Body of pancreas (tissue), 4 donors: ENCODE measurements at regions not wholly inside any gene's neighbourhood (a gene's known extent, or its start where the extent isn't known, plus 50 kb on each side); places are given as distances from the start of the nearest gene placed in this dataset.

ENCODE experiments used
- ATAC-seq: fragments of 150-250 bp; one replicate; pipeline ENCODE4 v1.9.1; 2016
- DNase-seq, 4 donors: peaks; one replicate each; pipeline ENCODE4 v3.0.0-alpha.2; 2019
- H3K27ac ChIP-seq, 4 donors: fragments of 200-600 bp; sonication (generic); 1 replicate in 3 of 4; 2 replicates in 1 of 4; pipeline versions ENCODE4 v1.5.1 to v1.6.1; 2016 to 2019; ENCODE audit warnings: mild to moderate bottlenecking in 1 of 4, mixed read lengths in 1 of 4, moderate library complexity in 1 of 4
- H3K27me3 ChIP-seq, 2 donors: fragments of 200-600 bp; sonication (generic); one replicate each; pipeline ENCODE4 v1.6.0; 2016; ENCODE audit warnings: mild to moderate bottlenecking in 1 of 2
- H3K36me3 ChIP-seq, 2 donors: fragments of 200-600 bp; sonication (generic); replicated peaks in 1 of 2; 2 replicates each; pipeline ENCODE4 v1.5.1; 2016; ENCODE audit warnings: low read depth in 2 of 2; ENCODE audit not compliant: insufficient read depth in 1 of 2
- H3K4me1 ChIP-seq: fragments of 200-600 bp; sonication (generic); one replicate; pipeline ENCODE4 v1.6.0; 2016
- H3K4me3 ChIP-seq, 2 donors: fragments of 200-600 bp; sonication (generic); 1 replicate in 1 of 2; 2 replicates in 1 of 2; pipeline ENCODE4 v1.5.1; 2016 to 2019
- H3K9me3 ChIP-seq, 3 donors: fragments of 200-600 bp; sonication (generic); 1 replicate in 2 of 3; 2 replicates in 1 of 3; pipeline ENCODE4 v1.5.1; 2016
- POLR2A ChIP-seq, 3 donors: fragments of 450-650 bp; IDR thresholded peaks; one replicate each; pipeline ENCODE4 v1.6.1; 2016; ENCODE audit warnings: antibody characterized with exemption in 3 of 3, mild to moderate bottlenecking in 2 of 3
- WGBS, 2 donors: methylation state at CpG; one replicate each; pipeline ENCODE4 v1.1.5; 2017; 5-methylcytosine and 5-hydroxymethylcytosine counted together
- intact Hi-C: fragments of 100-400 bp; cut with DNase I; formaldehyde crosslinking; loops from one replicate; pipeline ENCODE4 v1.15.1; 2023
- TF ChIP-seq, protein P1 (sequence below), 7 experiments: fragments of 450-650 bp in 4 of 7; fragments of 200-600 bp in 3 of 7; sonication (generic) in 3 of 7; IDR thresholded peaks; one replicate each; pipeline ENCODE4 v1.5.1; 2016 to 2019; ENCODE audit warnings: antibody characterized with exemption in 7 of 7

DNA sequence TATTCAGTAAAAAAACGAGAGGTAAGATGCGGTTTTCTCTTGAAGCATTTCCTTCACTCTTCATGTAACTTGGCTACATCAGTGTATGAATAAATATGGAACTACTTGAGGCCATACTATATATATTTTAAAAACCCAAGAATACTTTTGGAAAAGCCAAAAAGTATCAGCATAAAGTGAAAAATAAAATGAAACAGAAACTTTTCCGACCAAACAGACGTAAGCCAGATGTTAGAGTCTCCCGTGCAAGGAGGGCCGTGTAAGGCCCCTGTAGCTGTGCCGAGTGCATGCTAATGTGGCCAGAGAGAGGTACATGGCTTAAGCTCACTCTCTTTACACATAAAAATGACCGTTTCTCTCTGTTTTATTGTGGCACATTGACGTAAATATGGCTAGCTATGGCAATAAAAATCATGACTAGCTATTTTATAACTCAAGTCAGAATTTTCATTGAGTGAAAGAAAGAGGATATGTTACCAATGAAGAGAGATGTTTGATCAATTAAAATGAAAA lies 140.1 kb upstream of the GMDS start:
- ATAC-seq (no peak), DNase-seq (no peak)
- Histone ChIP-seq H3K4me3 (no peak overlapping the region), H3K27ac (no peak overlapping the region), H3K36me3 (no peaks in the 10 kb centered on the region), H3K27me3 (no peaks in the 10 kb centered on the region), H3K4me1 (no peaks in the 10 kb centered on the region), H3K9me3 (no peaks in the 10 kb centered on the region)
- intact Hi-C loops = no loop called here
- TF ChIP-seq, protein P1, sequence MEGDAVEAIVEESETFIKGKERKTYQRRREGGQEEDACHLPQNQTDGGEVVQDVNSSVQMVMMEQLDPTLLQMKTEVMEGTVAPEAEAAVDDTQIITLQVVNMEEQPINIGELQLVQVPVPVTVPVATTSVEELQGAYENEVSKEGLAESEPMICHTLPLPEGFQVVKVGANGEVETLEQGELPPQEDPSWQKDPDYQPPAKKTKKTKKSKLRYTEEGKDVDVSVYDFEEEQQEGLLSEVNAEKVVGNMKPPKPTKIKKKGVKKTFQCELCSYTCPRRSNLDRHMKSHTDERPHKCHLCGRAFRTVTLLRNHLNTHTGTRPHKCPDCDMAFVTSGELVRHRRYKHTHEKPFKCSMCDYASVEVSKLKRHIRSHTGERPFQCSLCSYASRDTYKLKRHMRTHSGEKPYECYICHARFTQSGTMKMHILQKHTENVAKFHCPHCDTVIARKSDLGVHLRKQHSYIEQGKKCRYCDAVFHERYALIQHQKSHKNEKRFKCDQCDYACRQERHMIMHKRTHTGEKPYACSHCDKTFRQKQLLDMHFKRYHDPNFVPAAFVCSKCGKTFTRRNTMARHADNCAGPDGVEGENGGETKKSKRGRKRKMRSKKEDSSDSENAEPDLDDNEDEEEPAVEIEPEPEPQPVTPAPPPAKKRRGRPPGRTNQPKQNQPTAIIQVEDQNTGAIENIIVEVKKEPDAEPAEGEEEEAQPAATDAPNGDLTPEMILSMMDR (IDR thresholded peaks at IDR 0.05) = no peak
- no peak for TF ChIP-seq POLR2A (IDR thresholded peaks at IDR 0.05)
- 89 to 91% methylated on average over 9 of the region's 9 CpGs for WGBS, 2 donors

DNA sequence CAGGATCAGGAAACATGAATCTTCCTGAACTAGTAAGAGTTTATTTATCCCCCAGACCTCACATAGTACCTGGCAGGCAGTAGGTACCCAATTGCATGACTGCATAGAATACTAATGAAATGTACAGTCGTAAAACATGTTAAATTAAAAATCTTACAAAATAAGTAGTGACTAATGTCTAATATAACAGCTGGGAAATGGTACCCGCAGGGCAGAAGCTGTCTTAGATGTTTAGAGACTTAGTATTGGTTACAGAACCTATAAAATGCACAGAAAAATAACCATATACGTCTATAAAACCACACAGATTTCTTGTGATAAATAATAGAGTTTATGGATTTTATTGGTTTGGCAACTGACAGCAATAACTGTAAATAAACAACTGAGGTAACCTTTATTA lies 139.1 kb upstream of the GMDS start:
- H3K27ac ChIP-seq = no peak overlapping the region
- H3K36me3 ChIP-seq = no peaks in the 10 kb centered on the region
- intact Hi-C loops = no loop called here
- 88 to 94% methylated on average over 3 of the region's 3 CpGs for WGBS, 2 donors
- no peaks in the 10 kb centered on the region for H3K4me1 ChIP-seq
- no peak overlapping the region for H3K4me3 ChIP-seq
- DNase-seq (no peak), ATAC-seq (no peak)
- TF ChIP-seq, protein P1 (IDR thresholded peaks at IDR 0.05) = no peak
- no peak for TF ChIP-seq POLR2A (IDR thresholded peaks at IDR 0.05)
- H3K27me3 ChIP-seq = no peaks in the 10 kb centered on the region
- H3K9me3 ChIP-seq = no peaks in the 10 kb centered on the region

DNA sequence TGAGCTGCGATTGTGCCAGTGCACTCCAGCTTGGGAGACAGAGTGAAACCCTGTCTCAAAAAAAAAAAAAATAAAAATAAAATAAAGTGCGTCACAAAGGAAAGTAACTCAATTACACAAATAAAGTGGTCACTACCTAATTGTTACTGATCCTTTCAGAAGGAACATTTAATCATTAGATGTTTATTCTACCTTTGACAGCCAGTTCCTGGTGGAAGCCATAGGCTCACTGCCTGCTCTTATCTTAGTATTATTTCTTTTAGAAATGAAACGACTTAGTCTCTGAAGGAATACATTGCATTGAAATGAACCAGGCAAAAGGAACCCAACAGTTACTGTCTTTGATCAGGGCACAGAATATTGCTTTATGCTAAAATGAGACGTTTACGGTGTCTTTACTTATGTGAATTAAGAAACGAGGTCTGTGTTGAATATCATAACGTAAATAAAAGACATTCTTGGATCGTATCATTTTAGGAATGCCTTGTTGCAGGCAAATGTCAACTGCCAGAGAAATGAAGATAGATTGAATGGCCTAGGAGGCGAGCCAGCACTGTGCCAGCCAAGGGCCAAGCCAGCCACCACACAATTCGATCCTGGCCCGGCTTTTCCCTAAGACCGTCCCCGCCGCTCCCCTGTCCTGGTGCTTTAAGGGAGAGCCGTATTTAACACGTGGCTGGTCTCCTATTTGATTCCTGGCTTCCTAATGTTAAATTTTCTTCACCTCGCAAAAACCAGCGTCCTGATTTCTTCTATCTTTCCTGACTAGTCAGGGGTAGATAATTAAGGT lies 136.7 kb upstream of the GMDS start:
- ATAC-seq (peak; percentile 63), DNase-seq (peak; percentile 7 to 29 (median 20))
- Histone ChIP-seq H3K4me1 (no peaks in the 10 kb centered on the region), H3K27ac (peak overlapping the region in 3 of 4 donors; percentile 42 to 48 (median 43)), H3K4me3 (no peak overlapping the region), H3K9me3 (no peaks in the 10 kb centered on the region), H3K27me3 (no peaks in the 10 kb centered on the region), H3K36me3 (no peaks in the 10 kb centered on the region)
- WGBS, 2 donors = 56 to 60% methylated on average over 18 of the region's 18 CpGs
- TF ChIP-seq, protein P1 (IDR thresholded peaks at IDR 0.05) = no peak
- TF ChIP-seq POLR2A (IDR thresholded peaks at IDR 0.05) = no peak
- intact Hi-C loops = no loop called here

DNA sequence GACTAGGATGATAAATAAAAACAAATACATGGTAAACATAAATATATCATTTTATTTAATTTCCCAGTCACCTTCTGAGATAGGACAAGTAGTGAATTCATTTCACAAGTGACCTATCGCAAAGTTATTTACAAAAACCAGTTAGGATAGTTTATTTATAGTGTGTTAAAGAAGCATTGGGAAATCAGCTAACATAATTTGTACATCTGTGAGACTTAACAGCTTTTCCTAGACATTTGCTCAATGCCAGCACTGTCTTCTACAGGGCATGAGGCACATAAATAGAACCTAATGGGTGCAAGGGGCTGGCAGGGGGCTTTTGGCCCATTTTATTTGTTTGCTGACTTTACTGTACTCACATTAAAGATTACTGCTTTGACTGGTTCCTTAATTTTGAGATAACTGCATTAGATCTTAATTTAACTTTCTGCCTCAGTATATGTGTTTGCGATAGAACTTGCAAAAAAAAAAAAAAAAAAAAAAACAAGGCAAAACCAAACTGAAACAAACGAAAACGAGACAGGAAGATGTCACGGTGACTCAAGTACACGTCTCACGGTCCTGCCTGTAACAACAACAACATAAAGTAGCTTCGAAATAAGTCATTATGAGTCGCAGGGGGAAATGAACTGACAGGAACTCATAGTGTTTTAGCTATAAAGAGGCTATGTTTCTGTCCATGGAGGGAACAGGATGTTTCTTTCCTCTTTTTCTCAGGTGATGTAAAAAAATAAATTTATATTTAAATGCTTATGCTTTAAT lies 133.7 kb upstream of the GMDS start:
- WGBS, 2 donors = 85 to 90% methylated on average over 9 of the region's 9 CpGs
- Histone ChIP-seq H3K4me1 (no peaks in the 10 kb centered on the region), H3K4me3 (no peak overlapping the region), H3K9me3 (no peaks in the 10 kb centered on the region), H3K27ac (no peak overlapping the region), H3K36me3 (no peaks in the 10 kb centered on the region), H3K27me3 (no peaks in the 10 kb centered on the region)
- DNase-seq (no peak), ATAC-seq (no peak)
- intact Hi-C loops = no loop called here
- TF ChIP-seq, protein P1 (IDR thresholded peaks at IDR 0.05) = no peak
- no peak for TF ChIP-seq POLR2A (IDR thresholded peaks at IDR 0.05)
